ENCODE measurements at regions not wholly inside any gene's neighbourhood (a gene's known extent, or its start where the extent isn't known, plus 50 kb on each side); places are given as distances from the start of the nearest gene placed in this dataset.
"Not testable (repeated sequence)": the region's sequence is repeated elsewhere in the genome, so short reads cannot be mapped to it uniquely, and the experiment has no call there.

- CTCF ChIA-PET, result interaction anchor here (0.9 to 1.9 kb wide), 3 partner anchors 15 to 556 kb away, joined by 3 to 7 read pairs (median 3); no protein-coding TSS in a partner anchor
- POLR2A ChIA-PET, result no interaction called here
- TF ChIP-seq CTCF (IDR thresholded peaks at IDR 0.05; ENCODE audit: control extremely low read depth, extremely low read depth, low read depth, missing control alignments), result no peak
- no peak for DNase-seq (ENCODE audit: extremely low spot score)
Observed at GRCh38 chr14:59057551-59057950, 130.9 kb upstream of the DAAM1 start.

- CTCF ChIA-PET; DNase-seq (ENCODE audit: extremely low spot score); POLR2A ChIA-PET: not testable (repeated sequence)
Observed at GRCh38 chr14:59058776-59059175, 129.7 kb upstream of the DAAM1 start.

- no peak for TF ChIP-seq CTCF (IDR thresholded peaks at IDR 0.05; ENCODE audit: control extremely low read depth, extremely low read depth, low read depth, missing control alignments)
- ChIA-PET POLR2A (no interaction called here), CTCF (interaction anchor here (1.2 to 2.1 kb wide), 2 partner anchors 33 to 560 kb away, joined by 3 to 10 read pairs; no protein-coding TSS in a partner anchor)
- no peak for DNase-seq (ENCODE audit: extremely low spot score)
Observed at GRCh38 chr14:59060841-59061240, 127.6 kb upstream of the DAAM1 start.

- TF ChIP-seq CTCF (IDR thresholded peaks at IDR 0.05; ENCODE audit: control extremely low read depth, extremely low read depth, low read depth, missing control alignments), result no peak
- ChIA-PET POLR2A (no interaction called here), CTCF (interaction anchor here (1.2 to 2.1 kb wide), 2 partner anchors 33 to 560 kb away, joined by 3 to 10 read pairs; no protein-coding TSS in a partner anchor)
- DNase-seq (ENCODE audit: extremely low spot score), result no peak
Observed at GRCh38 chr14:59061292-59061691, 127.2 kb upstream of the DAAM1 start.

- DNase-seq (ENCODE audit: extremely low spot score), result no peak
- TF ChIP-seq CTCF (IDR thresholded peaks at IDR 0.05; ENCODE audit: control extremely low read depth, extremely low read depth, low read depth, missing control alignments), result no peak
- POLR2A ChIA-PET, result no interaction called here
- CTCF ChIA-PET, result interaction anchor here (1.6 kb wide), 1 partner anchor 18 kb away, joined by 6 read pairs; no protein-coding TSS in a partner anchor
Observed at GRCh38 chr14:59063259-59063658, 125.2 kb upstream of the DAAM1 start.

- TF ChIP-seq CTCF (IDR thresholded peaks at IDR 0.05; ENCODE audit: control extremely low read depth, extremely low read depth, low read depth, missing control alignments), result no peak
- ChIA-PET CTCF (no interaction called here), POLR2A (no interaction called here)
- DNase-seq (ENCODE audit: extremely low spot score), result no peak
Observed at GRCh38 chr14:59067127-59067894, 121.2 kb upstream of the DAAM1 start.

- CTCF ChIA-PET, result no interaction called here
- POLR2A ChIA-PET, result no interaction called here
- TF ChIP-seq CTCF (IDR thresholded peaks at IDR 0.05; ENCODE audit: control extremely low read depth, extremely low read depth, low read depth, missing control alignments), result no peak
- DNase-seq (ENCODE audit: extremely low spot score), result no peak
Observed at GRCh38 chr14:59069163-59069854, 119.2 kb upstream of the DAAM1 start.
